ENCODE measurements at regions not wholly inside any gene's neighbourhood (a gene's known extent, or its start where the extent isn't known, plus 50 kb on each side); places are given as distances from the start of the nearest gene placed in this dataset.
"Not testable (repeated sequence)": the region's sequence is repeated elsewhere in the genome, so short reads cannot be mapped to it uniquely, and the experiment has no call there.

DNA sequence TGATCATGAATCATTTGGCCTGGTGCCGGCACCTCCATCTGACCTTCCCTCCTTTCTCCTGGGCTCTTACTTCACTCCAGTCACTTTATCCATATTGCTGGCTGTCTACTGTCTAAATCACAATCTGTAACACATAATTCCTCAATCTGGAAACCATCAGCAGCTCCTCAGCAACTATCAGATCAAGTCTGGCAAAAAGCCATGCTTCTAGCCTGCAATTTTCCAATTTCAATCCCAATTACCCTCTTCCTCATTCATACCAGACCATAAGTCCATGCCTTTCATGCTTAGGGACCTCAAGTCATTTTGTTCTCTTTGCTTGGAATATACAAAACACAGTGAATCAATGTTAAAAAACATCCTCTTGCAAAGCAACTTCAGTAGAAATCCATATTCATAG, 882.8 kb upstream of the ANO3 start:
- no peaks in the 10 kb centered on the region for H3K27me3 ChIP-seq
- H3K4me3 ChIP-seq: no peak overlapping the region
- no peaks in the 10 kb centered on the region for H3K36me3 ChIP-seq
- DNase-seq: no peak
- no peaks in the 10 kb centered on the region for H3K4me1 ChIP-seq
- intact Hi-C loops (cut with DNase I; ENCODE audit: low total_unique reads): no loop called here
- TF ChIP-seq, protein P1, sequence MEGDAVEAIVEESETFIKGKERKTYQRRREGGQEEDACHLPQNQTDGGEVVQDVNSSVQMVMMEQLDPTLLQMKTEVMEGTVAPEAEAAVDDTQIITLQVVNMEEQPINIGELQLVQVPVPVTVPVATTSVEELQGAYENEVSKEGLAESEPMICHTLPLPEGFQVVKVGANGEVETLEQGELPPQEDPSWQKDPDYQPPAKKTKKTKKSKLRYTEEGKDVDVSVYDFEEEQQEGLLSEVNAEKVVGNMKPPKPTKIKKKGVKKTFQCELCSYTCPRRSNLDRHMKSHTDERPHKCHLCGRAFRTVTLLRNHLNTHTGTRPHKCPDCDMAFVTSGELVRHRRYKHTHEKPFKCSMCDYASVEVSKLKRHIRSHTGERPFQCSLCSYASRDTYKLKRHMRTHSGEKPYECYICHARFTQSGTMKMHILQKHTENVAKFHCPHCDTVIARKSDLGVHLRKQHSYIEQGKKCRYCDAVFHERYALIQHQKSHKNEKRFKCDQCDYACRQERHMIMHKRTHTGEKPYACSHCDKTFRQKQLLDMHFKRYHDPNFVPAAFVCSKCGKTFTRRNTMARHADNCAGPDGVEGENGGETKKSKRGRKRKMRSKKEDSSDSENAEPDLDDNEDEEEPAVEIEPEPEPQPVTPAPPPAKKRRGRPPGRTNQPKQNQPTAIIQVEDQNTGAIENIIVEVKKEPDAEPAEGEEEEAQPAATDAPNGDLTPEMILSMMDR (IDR thresholded peaks at IDR 0.05): no peak
- H3K9me3 ChIP-seq: no peaks in the 10 kb centered on the region
- H3K27ac ChIP-seq: no peak overlapping the region

DNA sequence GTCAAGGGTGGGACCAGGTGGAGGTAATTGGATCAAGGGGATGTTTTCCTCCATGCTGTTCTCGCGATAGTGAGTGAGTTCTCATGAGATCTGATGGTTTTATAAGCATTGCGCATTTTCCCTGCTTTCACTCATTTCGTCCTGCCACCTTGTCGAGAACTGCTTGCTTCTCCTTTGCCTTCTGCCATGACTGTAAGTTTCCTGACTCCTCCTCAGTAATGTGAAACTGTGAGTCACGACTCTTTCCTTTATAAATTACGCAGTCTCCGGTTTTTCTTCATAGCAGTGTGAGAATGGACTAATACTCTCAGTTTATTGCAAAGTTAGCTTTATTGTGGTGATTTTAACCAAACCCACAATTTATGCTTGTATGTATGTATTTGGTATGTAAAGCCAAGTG, 878.5 kb upstream of the ANO3 start:
- no peaks in the 10 kb centered on the region for H3K4me1 ChIP-seq
- intact Hi-C loops (cut with DNase I; ENCODE audit: low total_unique reads): no loop called here
- no peak overlapping the region for H3K4me3 ChIP-seq
- no peak overlapping the region for H3K27ac ChIP-seq
- H3K9me3 ChIP-seq: no peaks in the 10 kb centered on the region
- no peak for DNase-seq
- no peaks in the 10 kb centered on the region for H3K27me3 ChIP-seq
- TF ChIP-seq, protein P1 (IDR thresholded peaks at IDR 0.05): no peak
- H3K36me3 ChIP-seq: no peaks in the 10 kb centered on the region

DNA sequence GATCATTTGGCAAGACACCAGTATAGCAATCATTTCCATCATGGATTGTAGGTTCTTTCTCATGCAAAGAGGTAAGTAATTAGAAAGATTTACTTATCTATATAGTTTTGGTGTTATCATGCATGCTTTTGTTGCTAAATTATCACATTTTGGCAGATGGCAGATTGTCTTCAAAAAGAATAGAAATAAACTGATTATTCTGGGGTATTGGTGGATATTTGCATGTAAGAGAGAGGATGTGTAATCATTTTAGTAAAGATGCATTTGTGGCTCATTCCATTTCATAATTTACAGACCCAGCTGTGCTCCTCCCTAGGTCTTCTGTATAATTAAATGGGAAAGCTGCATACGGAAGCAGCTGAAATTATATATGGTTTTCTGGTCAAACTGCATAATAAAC, 875.7 kb upstream of the ANO3 start:
- no peaks in the 10 kb centered on the region for H3K27me3 ChIP-seq
- no peaks in the 10 kb centered on the region for H3K36me3 ChIP-seq
- TF ChIP-seq, protein P1 (IDR thresholded peaks at IDR 0.05): no peak
- no peak overlapping the region for H3K27ac ChIP-seq
- intact Hi-C loops (cut with DNase I; ENCODE audit: low total_unique reads): no loop called here
- DNase-seq: no peak
- no peak overlapping the region for H3K4me3 ChIP-seq
- H3K4me1 ChIP-seq: no peaks in the 10 kb centered on the region
- H3K9me3 ChIP-seq: no peaks in the 10 kb centered on the region

DNA sequence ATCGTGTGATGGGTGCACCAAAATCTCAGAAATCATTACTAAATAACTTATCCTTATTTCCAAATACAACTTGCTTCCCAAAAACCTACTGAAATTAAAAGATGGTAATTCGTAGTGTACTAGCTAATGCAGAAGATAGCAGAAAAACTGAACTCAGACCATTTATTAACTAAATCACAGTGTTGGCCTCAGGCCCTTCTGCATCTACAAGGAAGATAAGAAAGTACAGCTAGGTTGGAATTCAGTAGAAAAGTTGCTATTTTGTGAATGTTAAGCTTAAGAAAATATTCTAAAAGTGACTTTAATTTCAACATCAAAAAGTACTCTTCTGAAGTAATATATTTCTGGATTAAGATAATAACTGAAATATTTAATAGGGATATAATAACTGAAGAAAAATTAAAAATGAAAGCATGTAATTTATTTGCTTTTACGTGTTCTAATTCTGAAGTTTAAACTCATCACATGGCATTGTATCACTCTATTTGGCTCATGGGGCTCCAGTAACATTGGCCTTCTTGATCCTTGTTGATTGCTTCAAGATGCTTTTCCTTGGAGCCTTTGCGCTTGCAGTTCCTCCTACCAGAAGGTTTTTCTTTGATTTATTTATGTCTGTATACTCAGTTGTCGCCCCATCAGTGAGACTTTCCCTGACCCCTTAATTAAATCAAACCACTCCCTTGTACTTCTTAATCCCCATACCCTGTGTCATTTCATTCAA, 847.9 kb upstream of the ANO3 start:
- Histone ChIP-seq H3K9me3 (no peaks in the 10 kb centered on the region), H3K4me1 (no peaks in the 10 kb centered on the region), H3K27ac (no peak overlapping the region), H3K27me3 (no peaks in the 10 kb centered on the region), H3K4me3 (no peak overlapping the region), H3K36me3 (no peaks in the 10 kb centered on the region)
- DNase-seq: no peak
- TF ChIP-seq, protein P1 (IDR thresholded peaks at IDR 0.05): no peak
- intact Hi-C loops (cut with DNase I; ENCODE audit: low total_unique reads): no loop called here

DNA sequence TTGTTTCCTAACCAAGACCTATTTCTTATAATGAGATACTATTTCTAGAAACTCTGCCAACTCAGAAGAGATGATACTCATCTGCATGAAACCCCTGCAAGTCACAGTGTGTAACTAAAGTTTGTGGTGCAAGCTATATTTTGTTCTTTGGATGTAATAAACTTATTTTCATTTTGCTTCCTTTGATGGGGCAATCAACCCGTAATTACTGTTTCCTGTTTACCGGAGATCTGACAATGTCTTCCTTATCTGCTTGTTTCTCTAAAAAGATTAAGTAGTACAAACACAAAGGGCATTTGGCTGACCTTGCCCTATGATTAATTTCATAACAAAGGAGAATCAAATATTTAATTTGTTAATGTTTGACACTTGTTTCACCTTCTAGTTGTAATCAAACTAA, 846.6 kb upstream of the ANO3 start:
- TF ChIP-seq, protein P1 (IDR thresholded peaks at IDR 0.05): no peak
- Histone ChIP-seq H3K27me3 (no peaks in the 10 kb centered on the region), H3K36me3 (no peaks in the 10 kb centered on the region), H3K9me3 (no peaks in the 10 kb centered on the region), H3K4me3 (no peak overlapping the region), H3K4me1 (no peaks in the 10 kb centered on the region), H3K27ac (no peak overlapping the region)
- DNase-seq: no peak
- intact Hi-C loops (cut with DNase I; ENCODE audit: low total_unique reads): no loop called here

DNA sequence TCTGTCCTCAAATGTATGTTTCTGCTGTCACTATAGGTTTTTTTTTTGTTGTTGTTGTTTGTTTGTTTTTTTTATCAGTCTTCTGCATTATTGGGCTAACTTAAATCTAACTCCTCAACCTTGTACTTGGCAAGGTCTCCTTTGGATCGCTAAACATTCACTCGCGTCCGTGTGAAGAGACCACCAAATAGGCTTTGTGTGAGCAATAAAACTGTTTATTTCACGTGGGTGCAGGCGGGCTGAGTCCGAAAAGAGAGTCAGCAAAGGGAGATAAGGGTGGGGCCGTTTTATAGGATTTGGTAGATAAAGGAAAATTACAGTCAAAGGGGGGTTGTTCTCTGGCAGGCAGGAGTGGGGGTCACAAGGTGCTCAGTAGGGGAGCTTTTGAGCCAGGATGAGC, 845.6 kb upstream of the ANO3 start:
- H3K27ac ChIP-seq; H3K27me3 ChIP-seq; intact Hi-C loops (cut with DNase I; ENCODE audit: low total_unique reads); H3K4me1 ChIP-seq; H3K4me3 ChIP-seq; DNase-seq; H3K36me3 ChIP-seq; H3K9me3 ChIP-seq: not testable (repeated sequence)

DNA sequence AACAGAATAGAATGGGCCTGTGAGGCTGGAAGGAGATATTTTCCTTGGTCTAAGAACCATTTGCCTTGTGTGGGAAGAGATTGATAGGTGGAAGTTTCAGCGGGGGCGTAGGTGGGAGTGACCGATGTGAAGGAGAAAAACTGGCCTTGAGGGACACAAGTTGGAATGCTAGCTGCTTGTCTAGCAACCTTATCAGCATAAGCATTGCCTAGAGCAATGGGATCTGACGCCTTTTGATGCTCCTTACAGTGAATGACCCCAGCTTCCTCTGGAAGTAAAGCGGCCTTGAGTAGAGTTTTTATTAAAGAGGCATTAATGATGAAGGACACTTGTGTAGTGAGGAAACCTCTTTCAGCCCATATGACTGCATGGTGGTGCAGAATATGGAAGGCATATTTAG, 843.8 kb upstream of the ANO3 start:
- H3K4me3 ChIP-seq; H3K4me1 ChIP-seq; H3K27ac ChIP-seq; intact Hi-C loops (cut with DNase I; ENCODE audit: low total_unique reads); H3K36me3 ChIP-seq; H3K27me3 ChIP-seq; H3K9me3 ChIP-seq; DNase-seq: not testable (repeated sequence)

DNA sequence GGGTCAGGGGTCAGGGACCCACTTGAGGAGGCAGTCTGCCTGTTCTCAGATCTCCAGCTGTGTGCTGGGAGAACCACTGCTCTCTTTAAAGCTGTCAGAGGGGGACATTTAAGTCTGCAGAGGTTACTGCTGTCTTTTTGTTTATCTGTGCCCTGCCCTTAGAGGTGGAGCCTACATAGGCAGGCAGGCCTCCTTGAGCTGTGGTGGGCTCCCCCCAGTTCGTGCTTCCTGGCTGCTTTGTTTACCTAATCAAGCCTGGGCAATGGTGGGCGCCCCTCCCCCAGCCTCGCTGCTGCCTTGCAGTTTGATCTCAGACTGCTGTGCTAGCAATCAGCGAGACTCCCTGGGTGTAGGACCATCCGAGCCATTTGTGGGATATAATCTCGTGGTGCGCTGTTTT, 830.5 kb upstream of the ANO3 start:
- H3K4me1 ChIP-seq; H3K36me3 ChIP-seq; DNase-seq; H3K9me3 ChIP-seq; H3K4me3 ChIP-seq; H3K27ac ChIP-seq; intact Hi-C loops (cut with DNase I; ENCODE audit: low total_unique reads); H3K27me3 ChIP-seq: not testable (repeated sequence)
